HL-60 (cell line): ENCODE measurements at regions not wholly inside any gene's neighbourhood (a gene's known extent, or its start where the extent isn't known, plus 50 kb on each side); places are given as distances from the start of the nearest gene placed in this dataset.

Source experiments
- DNase-seq, 2 experiments: peaks; one replicate each; pipeline ENCODE4 v3.0.0-alpha.2; 2010 to 2020; ENCODE audit warnings: low read depth in 1 of 2, low spot score in 1 of 2
- H3K27ac ChIP-seq: fragments of 250-450 bp; sonication (Bioruptor Pico); replicated peaks from 2 replicates; pipeline ENCODE4 v1.5.1; 2020; ENCODE audit warnings: mild to moderate bottlenecking, moderate library complexity
- H3K27me3 ChIP-seq: fragments of 250-450 bp; sonication (Bioruptor Pico); 2 replicates; pipeline ENCODE4 v1.5.1; 2021; ENCODE audit warnings: mild to moderate bottlenecking, moderate library complexity; ENCODE audit not compliant: insufficient read depth, poor library complexity, severe bottlenecking
- H3K4me3 ChIP-seq: replicated peaks from 2 replicates; pipeline ENCODE4 v1.5.1; 2011; ENCODE audit warnings: mild to moderate bottlenecking, control low read depth, low read length; ENCODE audit not compliant: insufficient read depth
- GABPA ChIP-seq: IDR thresholded peaks from 2 replicates; pipeline ENCODE4 v1.6.1; 2012; ENCODE audit warnings: low read depth
- POLR2AphosphoS5 ChIP-seq: IDR thresholded peaks from 2 replicates; pipeline ENCODE4 v1.6.1; 2012; ENCODE audit warnings: low read depth
- SPI1 ChIP-seq: IDR thresholded peaks from 2 replicates; pipeline ENCODE4 v1.6.1; 2012; ENCODE audit warnings: low read depth, mild to moderate bottlenecking, borderline replicate concordance
- TF ChIP-seq, protein P1 (sequence below): IDR thresholded peaks from one replicate; pipeline ENCODE4 v1.5.1; 2011; ENCODE audit warnings: low read length, control low read depth, inconsistent platforms; ENCODE audit not compliant: insufficient read depth
- TF ChIP-seq, protein P2 (sequence below): IDR thresholded peaks from 2 replicates; pipeline ENCODE4 v1.6.1; 2012; ENCODE audit warnings: low read depth; ENCODE audit not compliant: insufficient replicate concordance

DNA sequence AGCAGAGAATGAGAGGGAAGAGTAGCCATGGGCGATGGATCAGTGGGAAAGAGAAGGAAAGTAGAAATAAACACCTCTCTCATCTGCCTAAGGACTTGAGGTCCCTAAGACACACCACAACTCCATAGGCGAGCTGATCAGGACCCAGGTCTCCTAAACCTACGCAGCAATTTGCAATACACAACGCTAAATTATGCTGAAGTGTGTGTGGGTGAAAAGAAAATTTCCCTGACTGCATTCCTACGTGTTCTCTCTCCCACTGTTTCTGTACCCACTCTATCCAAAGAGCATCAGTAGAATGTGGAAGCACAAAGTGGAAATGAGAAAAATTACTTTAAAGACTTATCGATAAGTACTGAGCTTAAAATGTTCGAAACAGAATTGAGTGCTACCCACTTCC, 88.9 kb downstream of the RPS29 start:
- TF ChIP-seq GABPA (no peak), POLR2AphosphoS5 (no peak), SPI1 (no peak)
- TF ChIP-seq, protein P1, sequence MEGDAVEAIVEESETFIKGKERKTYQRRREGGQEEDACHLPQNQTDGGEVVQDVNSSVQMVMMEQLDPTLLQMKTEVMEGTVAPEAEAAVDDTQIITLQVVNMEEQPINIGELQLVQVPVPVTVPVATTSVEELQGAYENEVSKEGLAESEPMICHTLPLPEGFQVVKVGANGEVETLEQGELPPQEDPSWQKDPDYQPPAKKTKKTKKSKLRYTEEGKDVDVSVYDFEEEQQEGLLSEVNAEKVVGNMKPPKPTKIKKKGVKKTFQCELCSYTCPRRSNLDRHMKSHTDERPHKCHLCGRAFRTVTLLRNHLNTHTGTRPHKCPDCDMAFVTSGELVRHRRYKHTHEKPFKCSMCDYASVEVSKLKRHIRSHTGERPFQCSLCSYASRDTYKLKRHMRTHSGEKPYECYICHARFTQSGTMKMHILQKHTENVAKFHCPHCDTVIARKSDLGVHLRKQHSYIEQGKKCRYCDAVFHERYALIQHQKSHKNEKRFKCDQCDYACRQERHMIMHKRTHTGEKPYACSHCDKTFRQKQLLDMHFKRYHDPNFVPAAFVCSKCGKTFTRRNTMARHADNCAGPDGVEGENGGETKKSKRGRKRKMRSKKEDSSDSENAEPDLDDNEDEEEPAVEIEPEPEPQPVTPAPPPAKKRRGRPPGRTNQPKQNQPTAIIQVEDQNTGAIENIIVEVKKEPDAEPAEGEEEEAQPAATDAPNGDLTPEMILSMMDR = no peak
- TF ChIP-seq, protein P2, sequence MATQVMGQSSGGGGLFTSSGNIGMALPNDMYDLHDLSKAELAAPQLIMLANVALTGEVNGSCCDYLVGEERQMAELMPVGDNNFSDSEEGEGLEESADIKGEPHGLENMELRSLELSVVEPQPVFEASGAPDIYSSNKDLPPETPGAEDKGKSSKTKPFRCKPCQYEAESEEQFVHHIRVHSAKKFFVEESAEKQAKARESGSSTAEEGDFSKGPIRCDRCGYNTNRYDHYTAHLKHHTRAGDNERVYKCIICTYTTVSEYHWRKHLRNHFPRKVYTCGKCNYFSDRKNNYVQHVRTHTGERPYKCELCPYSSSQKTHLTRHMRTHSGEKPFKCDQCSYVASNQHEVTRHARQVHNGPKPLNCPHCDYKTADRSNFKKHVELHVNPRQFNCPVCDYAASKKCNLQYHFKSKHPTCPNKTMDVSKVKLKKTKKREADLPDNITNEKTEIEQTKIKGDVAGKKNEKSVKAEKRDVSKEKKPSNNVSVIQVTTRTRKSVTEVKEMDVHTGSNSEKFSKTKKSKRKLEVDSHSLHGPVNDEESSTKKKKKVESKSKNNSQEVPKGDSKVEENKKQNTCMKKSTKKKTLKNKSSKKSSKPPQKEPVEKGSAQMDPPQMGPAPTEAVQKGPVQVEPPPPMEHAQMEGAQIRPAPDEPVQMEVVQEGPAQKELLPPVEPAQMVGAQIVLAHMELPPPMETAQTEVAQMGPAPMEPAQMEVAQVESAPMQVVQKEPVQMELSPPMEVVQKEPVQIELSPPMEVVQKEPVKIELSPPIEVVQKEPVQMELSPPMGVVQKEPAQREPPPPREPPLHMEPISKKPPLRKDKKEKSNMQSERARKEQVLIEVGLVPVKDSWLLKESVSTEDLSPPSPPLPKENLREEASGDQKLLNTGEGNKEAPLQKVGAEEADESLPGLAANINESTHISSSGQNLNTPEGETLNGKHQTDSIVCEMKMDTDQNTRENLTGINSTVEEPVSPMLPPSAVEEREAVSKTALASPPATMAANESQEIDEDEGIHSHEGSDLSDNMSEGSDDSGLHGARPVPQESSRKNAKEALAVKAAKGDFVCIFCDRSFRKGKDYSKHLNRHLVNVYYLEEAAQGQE = no peak
- H3K4me3 ChIP-seq = no peak overlapping the region
- DNase-seq = no peak
- H3K27me3 ChIP-seq = peaks cover 2% of the 10 kb centered on the region
- H3K27ac ChIP-seq = no peak overlapping the region

DNA sequence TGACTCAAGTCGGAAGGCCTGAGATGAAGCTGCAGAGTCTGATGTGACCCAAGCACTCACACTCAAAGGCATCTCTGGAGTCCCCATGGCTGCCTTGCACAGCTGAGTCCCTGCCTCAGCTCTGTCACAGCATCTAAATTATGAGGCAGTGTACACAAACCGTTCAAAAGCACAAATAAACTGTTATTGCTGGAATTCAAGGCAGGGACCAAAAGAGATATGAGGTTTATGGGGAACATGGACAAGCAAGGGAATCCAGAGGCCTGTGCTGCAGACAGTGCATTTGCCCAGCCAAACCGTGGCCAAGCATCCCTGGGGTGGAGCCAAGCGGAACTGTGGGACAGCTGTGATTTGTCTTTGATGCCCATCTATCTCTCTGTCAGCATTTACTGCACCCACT, 91.3 kb downstream of the RPS29 start:
- Histone ChIP-seq H3K4me3 (no peak overlapping the region), H3K27ac (no peak overlapping the region), H3K27me3 (peaks cover 2% of the 10 kb centered on the region)
- TF ChIP-seq SPI1 (no peak), POLR2AphosphoS5 (no peak), GABPA (no peak)
- TF ChIP-seq, protein P1 = no peak
- TF ChIP-seq, protein P2 = no peak
- DNase-seq = no peak

DNA sequence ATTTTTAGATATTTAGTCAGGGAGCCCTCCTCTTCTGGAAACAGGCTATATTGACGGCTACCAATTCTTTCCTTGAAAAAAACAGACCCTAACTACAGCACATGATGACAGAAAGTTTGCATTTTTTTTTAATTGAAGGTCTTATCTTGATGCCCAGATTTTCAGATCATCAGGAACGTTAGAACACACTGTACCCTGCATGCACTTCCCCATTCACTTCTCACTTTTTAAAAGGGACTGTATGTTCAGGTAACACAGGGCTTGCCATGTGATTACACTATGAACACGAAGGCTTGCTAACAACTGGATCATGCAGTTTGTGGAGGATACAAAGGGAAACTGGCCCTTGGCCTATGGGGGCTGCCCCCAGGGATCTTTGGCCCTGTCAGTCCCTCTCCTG, 92.6 kb downstream of the RPS29 start:
- DNase-seq = no peak
- Histone ChIP-seq H3K4me3 (no peak overlapping the region), H3K27ac (no peak overlapping the region), H3K27me3 (peaks cover 2% of the 10 kb centered on the region)
- TF ChIP-seq, protein P2 = no peak
- TF ChIP-seq SPI1 = peak; percentile 60; the same call in 1 of the 2 replicates

DNA sequence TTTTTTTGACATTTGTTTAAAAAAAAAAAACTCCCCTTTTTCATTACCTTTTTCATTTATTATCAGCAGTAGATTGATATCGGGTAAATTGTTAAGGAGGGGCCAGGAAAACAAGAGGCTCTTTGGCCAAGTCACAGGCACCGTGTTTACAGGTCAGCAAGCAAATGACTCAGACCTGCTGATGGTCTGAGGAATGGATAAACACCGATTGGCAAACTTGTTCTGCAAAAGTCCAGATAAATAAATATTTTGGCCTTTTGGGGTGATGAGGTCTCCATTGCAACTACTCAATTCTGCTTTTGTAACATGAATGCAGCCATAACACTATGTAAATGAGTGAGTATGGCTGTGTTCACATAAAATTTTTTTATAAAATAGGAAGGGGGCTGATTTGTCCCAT, 94.0 kb downstream of the RPS29 start:
- TF ChIP-seq, protein P2 = no peak
- TF ChIP-seq GABPA (no peak), POLR2AphosphoS5 (no peak), SPI1 (no peak)
- TF ChIP-seq, protein P1 = no peak
- H3K4me3 ChIP-seq = no peak overlapping the region
- H3K27me3 ChIP-seq = no peaks in the 10 kb centered on the region
- no peak overlapping the region for H3K27ac ChIP-seq
- DNase-seq = no peak
